Heart right ventricle (tissue), 16 donors: ENCODE measurements at regions not wholly inside any gene's neighbourhood (a gene's known extent, or its start where the extent isn't known, plus 50 kb on each side); places are given as distances from the start of the nearest gene placed in this dataset.
"Not testable (repeated sequence)": the region's sequence is repeated elsewhere in the genome, so short reads cannot be mapped to it uniquely, and the experiment has no call there.

ENCODE experiments used
- ATAC-seq, 8 donors: fragments of 200-7000 bp; cut with Tn5 transposase; one replicate each; pipeline ENCODE4 v1.9.1; 2020; ENCODE audit warnings: mild to moderate bottlenecking in 8 of 8, moderate library complexity in 8 of 8, moderate number of reproducible peaks in 1 of 8
- DNase-seq, 2 donors: peaks; one replicate each; pipeline ENCODE4 v3.0.0-alpha.2; 2020
- H3K27ac ChIP-seq, 10 donors: fragments of 200-600 bp; sonication (generic) in 2 of 10; one replicate each; pipeline versions ENCODE4 v1.5.0 to v1.8.0; 2020 to 2022; ENCODE audit warnings: mild to moderate bottlenecking in 3 of 10
- H3K27me3 ChIP-seq, 7 donors: fragments of 200-600 bp; one replicate each; pipeline ENCODE4 v1.8.0; 2021 to 2022; ENCODE audit warnings: mild to moderate bottlenecking in 2 of 7
- H3K36me3 ChIP-seq, 9 donors: fragments of 200-600 bp; sonication (generic) in 1 of 9; one replicate each; pipeline versions ENCODE4 v1.5.0 to v1.8.0; 2020 to 2022; ENCODE audit warnings: mild to moderate bottlenecking in 2 of 9
- H3K4me1 ChIP-seq, 9 donors: fragments of 200-600 bp; sonication (generic) in 1 of 9; one replicate each; pipeline versions ENCODE4 v1.5.0 to v1.8.0; 2020 to 2022; ENCODE audit warnings: mild to moderate bottlenecking in 4 of 9
- H3K4me3 ChIP-seq, 10 donors: fragments of 200-600 bp; sonication (generic) in 2 of 10; one replicate each; pipeline versions ENCODE4 v1.5.0 to v1.8.0; 2020 to 2022; ENCODE audit warnings: mild to moderate bottlenecking in 7 of 10, moderate library complexity in 2 of 10
- H3K9me3 ChIP-seq, 11 donors: fragments of 200-600 bp in 10 of 11; sonication (generic) in 2 of 11; one replicate each; pipeline versions ENCODE4 v1.5.0 to v1.8.0; 2013 to 2022; ENCODE audit warnings: mild to moderate bottlenecking in 2 of 11, control low read depth in 1 of 11, moderate library complexity in 1 of 11
- CTCF ChIP-seq, 9 donors: fragments of 200-600 bp; sonication (generic) in 2 of 9; IDR thresholded peaks; one replicate each; pipeline versions ENCODE4 v1.5.0 to v1.8.0; 2021 to 2022; ENCODE audit warnings: antibody characterized with exemption in 9 of 9, mild to moderate bottlenecking in 5 of 9, moderate library complexity in 1 of 9
- WGBS, 2 donors: extraction: QIAGEN DNeasy Blood & Tissue Kit; methylation state at CpG; one replicate each; pipeline ENCODE4 v1.1.7; 2013; ENCODE audit warnings: inconsistent platforms in 1 of 2; 5-methylcytosine and 5-hydroxymethylcytosine counted together
- intact Hi-C, 10 donors: fragments of 100-400 bp; cut with DNase I; formaldehyde crosslinking; loops; one replicate each; pipeline versions ENCODE4 v1.11.1 to v1.14.2; 2022
- donor health status: Arrhythmogenic right ventricular cardiomyopathy.
- donor health status: ischemic (EF 13 %, LVEDD 7.1; RV severe dilation, severe dysfunction).
- donor health status: healthy with polysubstance abuse.
- donor health status: DM: no; HTN: yes; CAD: no.
- donor health status: DM: no; HTN: no; CAD: no.
- donor health status: ischemic (EF 25% LVEDD 6.9; RV normal size, moderate dysfunction).
- donor health status: ischemic (EF 25% LVEDD 5.7; RV mildly dilated, moderate dysfunction).
- donor health status: healthy.
- donor health status: DM: yes; HTN: yes; CAD: no.
- donor health status: Ischemic cardiomyopathy.
- donor health status: ischemic (EF 35%, LVEDD 5.7; RV mildly dilated, moderate dysfunction).
- donor health status: nonischemic (EF 11% LVEDD 7.7; RV severe dilation, severe dysfunction).
- donor health status: DM: yes; HTN: yes; CAD: no.
- donor health status: PGD.
- donor health status: ischemic (EF 29% LVEDD 5.4; RV normal size, mild dysfunction).
- donor health status: nonischemic (EF 23%, LVEDD 6.1; RV moderate dilation, normal function).

- Histone ChIP-seq H3K27me3 (no peaks in the 10 kb centered on the region), H3K9me3 (peaks cover 0 to 32% (median 0%) of the 10 kb centered on the region in 11 donors), H3K4me1 (no peaks in the 10 kb centered on the region), H3K4me3 (no peak overlapping the region), H3K27ac (no peak overlapping the region), H3K36me3 (no peaks in the 10 kb centered on the region)
- TF ChIP-seq CTCF (IDR thresholded peaks at IDR 0.05) = no peak
- intact Hi-C loops = no loop called here
- DNase-seq = no peak
- no peak for ATAC-seq
- 96 to 98% methylated on average over 22 of the region's 22 CpGs for WGBS, 2 donors
Measured at GRCh38 chr1:189697113-189697512, 780.6 kb downstream of the BRINP3 start.

- 80 to 83% methylated on average over 3 of the region's 3 CpGs for WGBS, 2 donors
- H3K9me3 ChIP-seq = peaks cover 0 to 9% (median 0%) of the 10 kb centered on the region in 11 donors
- no peaks in the 10 kb centered on the region for H3K4me1 ChIP-seq
- H3K27me3 ChIP-seq = no peaks in the 10 kb centered on the region
- no peaks in the 10 kb centered on the region for H3K36me3 ChIP-seq
- ATAC-seq (no peak), DNase-seq (no peak)
- H3K27ac ChIP-seq = no peak overlapping the region
- no peak overlapping the region for H3K4me3 ChIP-seq
- no peak for TF ChIP-seq CTCF (IDR thresholded peaks at IDR 0.05)
- intact Hi-C loops = no loop called here
Measured at GRCh38 chr1:189701606-189702005, 776.1 kb downstream of the BRINP3 start.

- H3K36me3 ChIP-seq = no peaks in the 10 kb centered on the region
- no peak for TF ChIP-seq CTCF (IDR thresholded peaks at IDR 0.05)
- H3K4me3 ChIP-seq = no peak overlapping the region
- WGBS, 2 donors = 84 to 87% methylated on average over 1 of the region's 1 CpG
- intact Hi-C loops = no loop called here
- peaks cover 0 to 17% (median 0%) of the 10 kb centered on the region in 11 donors for H3K9me3 ChIP-seq
- no peak overlapping the region for H3K27ac ChIP-seq
- no peak for ATAC-seq
- DNase-seq = no peak
- H3K4me1 ChIP-seq = no peaks in the 10 kb centered on the region
- no peaks in the 10 kb centered on the region for H3K27me3 ChIP-seq
Measured at GRCh38 chr1:189706594-189706993, 771.1 kb downstream of the BRINP3 start.

- no peak overlapping the region for H3K4me3 ChIP-seq
- peaks cover 0 to 28% (median 0%) of the 10 kb centered on the region in 11 donors for H3K9me3 ChIP-seq
- H3K4me1 ChIP-seq = no peaks in the 10 kb centered on the region
- ATAC-seq = no peak
- no peaks in the 10 kb centered on the region for H3K36me3 ChIP-seq
- no peak for TF ChIP-seq CTCF (IDR thresholded peaks at IDR 0.05)
- WGBS, 2 donors = 89 to 94% methylated on average over 3 of the region's 3 CpGs
- no peaks in the 10 kb centered on the region for H3K27me3 ChIP-seq
- no peak for DNase-seq
- intact Hi-C loops = no loop called here
- no peak overlapping the region for H3K27ac ChIP-seq
Measured at GRCh38 chr1:189708674-189709073, 769.0 kb downstream of the BRINP3 start.

GRCh38 chr1:189718147-189718795 is 759.4 kb downstream of the BRINP3 start:
- DNase-seq, H3K4me3 ChIP-seq, H3K27ac ChIP-seq, intact Hi-C loops, H3K36me3 ChIP-seq, H3K27me3 ChIP-seq, ATAC-seq, H3K4me1 ChIP-seq: not testable (repeated sequence)
- 95 to 99% methylated on average over 38 of the region's 38 CpGs for WGBS, 2 donors
- H3K9me3 ChIP-seq = peaks cover 0 to 51% (median 0%) of the 10 kb centered on the region in 11 donors
